IPS DF 6.9 (cell line): ENCODE measurements at regions not wholly inside any gene's neighbourhood (a gene's known extent, or its start where the extent isn't known, plus 50 kb on each side); places are given as distances from the start of the nearest gene placed in this dataset.
"Not testable (repeated sequence)": the region's sequence is repeated elsewhere in the genome, so short reads cannot be mapped to it uniquely, and the experiment has no call there.

Experiments
- DNase-seq: peaks from one replicate; pipeline ENCODE4 v3.0.0-alpha.2; 2013; ENCODE audit warnings: low read depth, low spot score
- H3K27ac ChIP-seq: one replicate; pipeline ENCODE4 v1.5.1; 2013; ENCODE audit warnings: low read length, control low read depth
- H3K27me3 ChIP-seq: 2 replicates; pipeline ENCODE4 v1.6.1; 2013; ENCODE audit warnings: mild to moderate bottlenecking, low read length; ENCODE audit not compliant: control insufficient read depth, insufficient read depth
- H3K36me3 ChIP-seq: 2 replicates; pipeline ENCODE4 v1.6.1; 2013; ENCODE audit warnings: low read length; ENCODE audit not compliant: control insufficient read depth, insufficient read depth
- H3K4me1 ChIP-seq: 2 replicates; pipeline ENCODE4 v1.6.1; 2013; ENCODE audit warnings: low read length; ENCODE audit not compliant: control insufficient read depth, insufficient read depth
- H3K4me3 ChIP-seq: 2 replicates; pipeline ENCODE4 v1.5.1; 2013; ENCODE audit warnings: mild to moderate bottlenecking, low read length
- H3K9me3 ChIP-seq: 2 replicates; pipeline ENCODE4 v1.6.1; 2013; ENCODE audit warnings: low read length, inconsistent platforms; ENCODE audit not compliant: control insufficient read depth, insufficient read depth
- WGBS: extraction: QIAGEN DNeasy Blood & Tissue Kit; methylation state at CpG from one replicate; pipeline ENCODE4 v1.1.7; 2013; ENCODE audit warnings: mixed read lengths, missing lambda C conversion rate; ENCODE audit not compliant: insufficient read length, insufficient coverage; 5-methylcytosine and 5-hydroxymethylcytosine counted together

DNA sequence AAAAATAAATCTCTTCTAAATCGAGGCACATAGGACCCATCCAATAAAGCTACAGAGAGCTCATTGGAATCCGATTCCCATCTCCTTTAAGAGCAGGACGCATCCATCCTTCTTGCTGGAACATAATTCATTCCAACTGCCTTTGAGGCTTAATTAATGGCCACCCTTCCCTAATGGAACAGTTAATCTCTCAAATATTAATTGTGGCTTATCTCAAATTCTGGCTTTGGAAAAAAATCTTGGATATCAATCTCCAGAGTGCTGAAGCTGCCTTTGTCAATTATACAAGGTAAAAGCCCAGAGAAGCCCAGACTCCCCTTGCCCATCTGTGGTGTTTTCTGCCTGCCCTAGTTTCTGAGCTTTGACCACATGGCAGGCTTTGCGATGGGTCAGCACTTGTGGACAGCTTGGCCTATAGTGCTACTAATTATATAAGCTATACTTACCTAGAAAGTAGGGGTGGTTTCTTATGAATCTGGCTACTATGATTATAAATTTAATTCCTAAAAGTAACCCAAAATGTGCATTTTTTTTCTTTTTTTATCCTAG is 246.3 kb downstream of the NUAK1 start:
- Histone ChIP-seq H3K4me1 (peaks cover 6% of the 10 kb centered on the region), H3K27me3 (no peaks in the 10 kb centered on the region), H3K27ac (no peak overlapping the region), H3K4me3 (no peak overlapping the region), H3K9me3 (no peaks in the 10 kb centered on the region), H3K36me3 (no peaks in the 10 kb centered on the region)
- DNase-seq, result no peak
- no CpG with 5 or more reads among the region's 4 CpGs for WGBS

DNA sequence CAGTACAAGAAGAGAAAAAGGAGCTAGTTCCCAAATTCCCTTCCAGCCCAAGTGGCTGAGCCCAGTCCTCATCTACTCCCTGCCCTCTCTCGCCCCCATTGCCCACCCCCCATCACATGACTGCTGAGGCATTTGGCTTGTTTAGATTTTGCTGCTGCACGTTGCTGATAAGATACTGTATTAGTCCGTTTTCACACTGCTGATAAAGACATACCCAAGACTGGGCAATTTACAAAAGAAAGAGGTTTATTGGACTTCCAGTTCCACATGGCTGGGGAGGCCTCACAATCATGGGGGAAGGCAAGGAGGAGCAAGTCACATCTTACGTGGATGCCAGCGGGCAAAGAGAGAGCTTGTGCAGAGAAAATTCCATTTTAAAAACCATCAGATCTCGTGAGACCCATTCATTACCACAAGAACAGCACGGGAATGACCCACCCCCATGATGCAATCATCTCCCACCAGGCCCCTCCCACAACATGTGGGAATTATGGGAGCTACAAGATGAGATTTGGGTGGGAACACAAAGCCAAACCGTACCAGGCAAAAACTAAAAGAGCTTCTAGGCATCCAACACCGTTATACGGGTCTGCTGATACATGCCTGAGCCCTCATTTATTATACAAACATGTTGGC is 243.4 kb downstream of the NUAK1 start:
- not testable (repeated sequence) for H3K36me3 ChIP-seq, H3K4me3 ChIP-seq, H3K4me1 ChIP-seq, H3K27me3 ChIP-seq, H3K9me3 ChIP-seq, DNase-seq, H3K27ac ChIP-seq
- WGBS, result no CpG with 5 or more reads among the region's 10 CpGs

DNA sequence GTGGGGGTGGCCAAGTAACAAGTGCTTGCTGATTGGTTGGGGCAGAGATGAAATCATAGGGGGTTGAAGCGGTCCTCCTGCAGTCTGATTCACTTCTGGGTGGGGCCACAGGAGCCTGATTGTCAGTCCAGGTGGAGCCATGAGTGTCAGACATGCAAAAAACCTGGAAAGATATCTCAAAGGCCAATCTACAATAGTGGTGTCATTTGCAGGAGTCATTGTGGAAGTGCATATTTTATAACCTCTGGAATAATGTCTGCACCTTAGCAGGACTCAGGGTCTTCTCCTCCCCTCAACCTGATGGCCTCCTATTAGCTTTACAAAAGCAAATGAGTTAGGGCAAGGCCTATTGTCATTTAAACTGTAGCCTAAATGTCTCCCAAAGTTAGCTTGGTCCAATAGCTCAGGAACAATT is 241.4 kb downstream of the NUAK1 start:
- no peaks in the 10 kb centered on the region for H3K9me3 ChIP-seq
- WGBS, result no CpG with 5 or more reads among the region's 1 CpG

DNA sequence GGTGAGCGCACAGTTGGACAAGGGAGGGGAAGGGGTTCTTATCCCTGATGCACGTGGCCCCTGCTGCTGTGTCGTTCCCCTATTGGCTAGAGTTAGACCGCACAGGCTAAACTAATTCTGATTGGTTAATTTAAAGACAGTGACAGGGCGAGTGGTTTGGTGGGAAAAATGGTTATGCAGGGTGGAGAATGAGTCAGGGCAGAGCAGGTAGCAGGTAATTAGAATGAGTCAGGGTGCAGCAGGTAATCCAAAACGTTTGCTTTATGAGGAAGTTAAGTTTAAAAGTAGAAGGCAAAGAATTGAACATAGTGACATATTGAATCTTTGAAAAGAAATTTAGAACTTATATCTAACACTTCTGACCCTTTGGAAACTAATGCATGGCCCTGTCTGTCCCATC is 240.5 kb downstream of the NUAK1 start:
- not testable (repeated sequence) for H3K4me3 ChIP-seq

More for the DNA sequence above, 241.4 kb downstream of the NUAK1 start:
- no peaks in the 10 kb centered on the region for H3K36me3 ChIP-seq
- no peak overlapping the region for H3K27ac ChIP-seq
- DNase-seq, result no peak
- H3K4me3 ChIP-seq, result no peak overlapping the region
- H3K4me1 ChIP-seq, result peaks cover 6% of the 10 kb centered on the region
- no peaks in the 10 kb centered on the region for H3K27me3 ChIP-seq

DNA sequence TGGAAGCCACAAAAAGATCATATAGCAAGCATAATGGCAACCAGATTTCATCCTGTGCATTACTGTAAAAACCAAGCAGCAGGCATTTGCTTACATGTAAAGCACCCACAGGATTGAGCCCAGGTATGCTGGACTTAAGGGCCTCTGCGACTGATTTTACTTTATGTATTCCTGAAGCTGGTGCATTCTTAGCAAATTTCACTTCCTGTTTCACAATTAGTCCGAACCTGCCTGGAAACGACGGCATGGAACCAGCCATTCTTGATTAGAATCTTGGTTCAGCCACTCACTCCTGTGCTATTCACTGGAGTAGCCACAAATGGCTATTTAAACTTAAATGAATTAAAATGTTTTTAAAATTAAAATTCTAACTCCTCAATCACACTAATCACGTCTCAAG is 239.2 kb downstream of the NUAK1 start:
- H3K9me3 ChIP-seq, result no peaks in the 10 kb centered on the region
- WGBS, result no CpG with 5 or more reads among the region's 5 CpGs
- no peaks in the 10 kb centered on the region for H3K27me3 ChIP-seq
- H3K4me1 ChIP-seq, result peaks cover 6% of the 10 kb centered on the region
- DNase-seq, result no peak
- no peak overlapping the region for H3K27ac ChIP-seq
- no peak overlapping the region for H3K4me3 ChIP-seq
- H3K36me3 ChIP-seq, result no peaks in the 10 kb centered on the region

More for the DNA sequence above, 240.5 kb downstream of the NUAK1 start:
- not testable (repeated sequence) for H3K27ac ChIP-seq, H3K9me3 ChIP-seq, H3K4me1 ChIP-seq, H3K27me3 ChIP-seq, H3K36me3 ChIP-seq, DNase-seq
- no CpG with 5 or more reads among the region's 6 CpGs for WGBS

GRCh38 chr12:105906561-105906960 is 232.2 kb downstream of the NUAK1 start:
- no peaks in the 10 kb centered on the region for H3K36me3 ChIP-seq
- no peaks in the 10 kb centered on the region for H3K4me1 ChIP-seq
- no peak overlapping the region for H3K27ac ChIP-seq
- no peak overlapping the region for H3K4me3 ChIP-seq
- WGBS, result no CpG with 5 or more reads among the region's 1 CpG
- no peaks in the 10 kb centered on the region for H3K9me3 ChIP-seq
- no peak for DNase-seq
- no peaks in the 10 kb centered on the region for H3K27me3 ChIP-seq

DNA sequence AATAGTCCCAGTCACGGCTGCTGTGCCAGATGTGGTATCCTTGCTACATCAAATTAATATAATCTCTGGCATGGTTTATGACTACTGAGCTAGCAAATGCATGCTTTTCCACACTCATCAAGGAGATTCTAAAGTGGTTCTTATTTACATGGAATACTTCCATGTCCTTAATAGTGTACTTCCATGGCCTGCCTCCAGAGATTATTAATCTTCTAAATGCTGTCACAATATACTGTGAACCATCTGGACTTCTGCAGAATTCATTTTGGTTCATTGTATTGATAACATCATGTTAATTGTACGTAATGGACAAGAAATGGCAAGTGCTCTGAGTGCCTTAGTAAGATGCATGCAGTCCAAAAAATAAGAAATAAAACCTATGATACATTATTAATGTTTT is 230.8 kb downstream of the NUAK1 start:
- Histone ChIP-seq H3K4me3 (no peak overlapping the region), H3K36me3 (no peaks in the 10 kb centered on the region), H3K27ac (no peak overlapping the region), H3K9me3 (no peaks in the 10 kb centered on the region), H3K4me1 (no peaks in the 10 kb centered on the region), H3K27me3 (no peaks in the 10 kb centered on the region)
- no CpG with 5 or more reads among the region's 2 CpGs for WGBS
- no peak for DNase-seq

- no peaks in the 10 kb centered on the region for H3K4me1 ChIP-seq
- no CpG with 5 or more reads among the region's 3 CpGs for WGBS
- H3K27me3 ChIP-seq, result no peaks in the 10 kb centered on the region
- no peaks in the 10 kb centered on the region for H3K9me3 ChIP-seq
- DNase-seq, result no peak
- no peaks in the 10 kb centered on the region for H3K36me3 ChIP-seq
- no peak overlapping the region for H3K4me3 ChIP-seq
- H3K27ac ChIP-seq, result no peak overlapping the region
Measured at GRCh38 chr12:105910030-105910429, 228.7 kb downstream of the NUAK1 start.

DNA sequence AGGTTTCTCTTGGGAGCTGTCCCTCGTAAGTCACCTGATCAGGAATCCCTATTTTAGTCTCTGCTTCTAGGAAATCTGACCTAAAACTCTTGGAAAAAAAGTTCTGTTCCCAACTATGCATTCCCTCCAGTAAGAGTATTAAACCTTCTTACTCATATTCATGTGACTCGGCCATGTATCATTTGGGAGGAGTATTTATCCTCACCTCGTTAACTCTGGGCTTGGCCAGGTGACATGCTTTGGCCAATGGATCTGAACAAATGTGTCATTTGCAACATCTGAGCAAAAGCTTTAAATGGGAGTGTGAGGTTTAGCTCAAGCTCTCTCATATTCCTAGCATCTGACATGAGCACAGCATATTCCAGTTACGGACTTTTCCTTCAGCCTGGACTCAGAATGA is 226.8 kb downstream of the NUAK1 start:
- no peaks in the 10 kb centered on the region for H3K9me3 ChIP-seq
- WGBS, result no CpG with 5 or more reads among the region's 4 CpGs
- H3K27me3 ChIP-seq, result no peaks in the 10 kb centered on the region
- H3K36me3 ChIP-seq, result no peaks in the 10 kb centered on the region
- no peak for DNase-seq
- H3K27ac ChIP-seq, result no peak overlapping the region
- H3K4me1 ChIP-seq, result no peaks in the 10 kb centered on the region
- no peak overlapping the region for H3K4me3 ChIP-seq

GRCh38 chr12:105912882-105913678 is 225.7 kb downstream of the NUAK1 start:
- no peak for DNase-seq
- WGBS, result no CpG with 5 or more reads among the region's 9 CpGs
- H3K4me1 ChIP-seq, result no peaks in the 10 kb centered on the region
- no peak overlapping the region for H3K27ac ChIP-seq
- no peaks in the 10 kb centered on the region for H3K9me3 ChIP-seq
- no peak overlapping the region for H3K4me3 ChIP-seq
- no peaks in the 10 kb centered on the region for H3K36me3 ChIP-seq
- H3K27me3 ChIP-seq, result no peaks in the 10 kb centered on the region
